Panc1 (cell line): ENCODE measurements at regions not wholly inside any gene's neighbourhood (a gene's known extent, or its start where the extent isn't known, plus 50 kb on each side); places are given as distances from the start of the nearest gene placed in this dataset.

Experiments used
- ATAC-seq: fragments of 200-7000 bp; cut with Tn5 transposase; 2 replicates; pipeline ENCODE4 v1.9.1; 2020; ENCODE audit warnings: mild to moderate bottlenecking, moderate library complexity
- BruUV-seq: library from RNA; stranded (reverse); fragments of 400-500 nt; replicated peaks from 2 replicates; lab custom pipeline; 2021; lab: Mats Ljungman, UMichigan
- CTCF ChIA-PET: fragments of 300-600 bp; sonication (Branson Sonifier 250); formaldehyde crosslinking; loops from one replicate; lab custom pipeline; 2022; ENCODE audit warnings: antibody characterized with exemption; lab: Charles Lee
- POLR2A ChIA-PET: fragments of 300-600 bp; sonication (Branson Sonifier 250); formaldehyde crosslinking; loops from one replicate; lab custom pipeline; 2022; ENCODE audit warnings: antibody characterized with exemption; lab: Charles Lee
- DNase-seq: peaks from one replicate; pipeline ENCODE4 v3.0.0-alpha.2; 2010; ENCODE audit warnings: low read depth, low spot score
- H3K27ac ChIP-seq: 2 replicates; pipeline ENCODE4 v1.5.1; 2011; ENCODE audit warnings: mild to moderate bottlenecking, low read length, inconsistent platforms
- H3K27me3 ChIP-seq: fragments of 200-500 bp; sonication (Bioruptor generic); 2 replicates; pipeline ENCODE4 v1.6.0; 2014; ENCODE audit warnings: low read length, inconsistent platforms; ENCODE audit not compliant: control insufficient read depth, insufficient read depth
- H3K36me3 ChIP-seq: fragments of 200-500 bp; sonication (Bioruptor generic); 2 replicates; pipeline ENCODE4 v1.5.1; 2014; ENCODE audit warnings: inconsistent platforms, mild to moderate bottlenecking, low read length, moderate library complexity; ENCODE audit not compliant: control insufficient read depth, insufficient read depth
- H3K4me1 ChIP-seq: 2 replicates; pipeline ENCODE4 v1.5.1; 2011; ENCODE audit warnings: inconsistent platforms, mild to moderate bottlenecking, low read length, moderate library complexity; ENCODE audit not compliant: control insufficient read depth, insufficient read depth
- H3K4me3 ChIP-seq, 2 experiments: 2 replicates each; pipeline ENCODE4 v1.5.1; 2011 to 2012; ENCODE audit warnings: low read depth in 2 of 2, low read length in 2 of 2, mild to moderate bottlenecking in 2 of 2, inconsistent platforms in 1 of 2, moderate library complexity in 1 of 2
- H3K9me3 ChIP-seq: fragments of 200-500 bp; sonication (Bioruptor generic); 2 replicates; pipeline ENCODE4 v1.5.1; 2014; ENCODE audit warnings: low read depth, mild to moderate bottlenecking, inconsistent platforms, low read length, moderate library complexity; ENCODE audit not compliant: control insufficient read depth, insufficient read depth
- CTCF ChIP-seq: fragments of 450-650 bp; IDR thresholded peaks from 2 replicates; pipeline ENCODE4 v1.5.1; 2017; ENCODE audit warnings: mild to moderate bottlenecking
- POLR2AphosphoS5 ChIP-seq: IDR thresholded peaks from 2 replicates; pipeline ENCODE4 v1.6.1; 2012; ENCODE audit warnings: mild to moderate bottlenecking, low read depth, low read length, moderate library complexity
- SIN3A ChIP-seq: IDR thresholded peaks from 2 replicates; pipeline ENCODE4 v1.6.1; 2012; ENCODE audit warnings: low read depth, mild to moderate bottlenecking, low read length, moderate library complexity, borderline replicate concordance; ENCODE audit not compliant: insufficient read depth
- TCF7L2 ChIP-seq: IDR thresholded peaks from 2 replicates; pipeline ENCODE4 v1.6.1; 2011; ENCODE audit warnings: mild to moderate bottlenecking, low read depth, low read length, inconsistent platforms
- in situ Hi-C: cut with HindIII; loops from 2 replicates; pipeline ENCODE4 v1.10.0; 2016; ENCODE audit warnings: low sequenced_read_pairs, low pct_unique_long_range_greater_than_20kb
- intact Hi-C: fragments of 100-400 bp; cut with micrococcal nuclease; formaldehyde crosslinking; loops from one replicate; pipeline ENCODE4 v1.10.0; 2022; ENCODE audit not compliant: unreplicated experiment
- TF ChIP-seq, protein P1 (sequence below), 2 experiments: IDR thresholded peaks; 2 replicates each; pipeline ENCODE4 v1.6.1; 2011 to 2012; ENCODE audit warnings: low read depth in 2 of 2, control low read depth in 1 of 2, low read length in 1 of 2, mild to moderate bottlenecking in 1 of 2, moderate library complexity in 1 of 2; ENCODE audit not compliant: insufficient read depth in 1 of 2

DNA sequence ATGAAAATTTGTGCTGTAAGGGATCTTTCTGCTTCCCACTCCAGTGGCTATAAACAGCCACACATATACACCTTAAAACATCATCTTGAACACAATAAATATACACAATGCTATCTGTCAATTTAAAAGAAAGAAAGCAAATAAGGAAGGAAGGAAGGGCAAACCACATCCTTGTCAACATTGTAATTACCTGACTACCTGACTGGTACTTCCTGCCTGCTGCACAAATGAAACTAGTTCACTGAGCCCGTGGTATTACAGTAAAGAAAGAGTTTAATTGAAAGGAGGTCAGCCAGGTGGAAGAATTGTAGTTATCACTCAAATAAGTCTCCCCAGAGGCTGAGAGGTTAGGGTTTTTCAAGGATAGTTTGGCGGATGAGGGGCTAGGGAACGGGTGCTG is 344.4 kb upstream of the ASIC2 start:
- CTCF ChIA-PET: no interaction called here
- Histone ChIP-seq H3K4me3 (no peak overlapping the region), H3K36me3 (no peaks in the 10 kb centered on the region), H3K9me3 (no peaks in the 10 kb centered on the region), H3K4me1 (no peaks in the 10 kb centered on the region), H3K27ac (no peak overlapping the region), H3K27me3 (peaks cover 12% of the 10 kb centered on the region)
- POLR2A ChIA-PET: no interaction called here
- no TSS peak for BruUV-seq
- TF ChIP-seq CTCF (no peak), SIN3A (no peak), POLR2AphosphoS5 (no peak), TCF7L2 (no peak)
- TF ChIP-seq, protein P1, sequence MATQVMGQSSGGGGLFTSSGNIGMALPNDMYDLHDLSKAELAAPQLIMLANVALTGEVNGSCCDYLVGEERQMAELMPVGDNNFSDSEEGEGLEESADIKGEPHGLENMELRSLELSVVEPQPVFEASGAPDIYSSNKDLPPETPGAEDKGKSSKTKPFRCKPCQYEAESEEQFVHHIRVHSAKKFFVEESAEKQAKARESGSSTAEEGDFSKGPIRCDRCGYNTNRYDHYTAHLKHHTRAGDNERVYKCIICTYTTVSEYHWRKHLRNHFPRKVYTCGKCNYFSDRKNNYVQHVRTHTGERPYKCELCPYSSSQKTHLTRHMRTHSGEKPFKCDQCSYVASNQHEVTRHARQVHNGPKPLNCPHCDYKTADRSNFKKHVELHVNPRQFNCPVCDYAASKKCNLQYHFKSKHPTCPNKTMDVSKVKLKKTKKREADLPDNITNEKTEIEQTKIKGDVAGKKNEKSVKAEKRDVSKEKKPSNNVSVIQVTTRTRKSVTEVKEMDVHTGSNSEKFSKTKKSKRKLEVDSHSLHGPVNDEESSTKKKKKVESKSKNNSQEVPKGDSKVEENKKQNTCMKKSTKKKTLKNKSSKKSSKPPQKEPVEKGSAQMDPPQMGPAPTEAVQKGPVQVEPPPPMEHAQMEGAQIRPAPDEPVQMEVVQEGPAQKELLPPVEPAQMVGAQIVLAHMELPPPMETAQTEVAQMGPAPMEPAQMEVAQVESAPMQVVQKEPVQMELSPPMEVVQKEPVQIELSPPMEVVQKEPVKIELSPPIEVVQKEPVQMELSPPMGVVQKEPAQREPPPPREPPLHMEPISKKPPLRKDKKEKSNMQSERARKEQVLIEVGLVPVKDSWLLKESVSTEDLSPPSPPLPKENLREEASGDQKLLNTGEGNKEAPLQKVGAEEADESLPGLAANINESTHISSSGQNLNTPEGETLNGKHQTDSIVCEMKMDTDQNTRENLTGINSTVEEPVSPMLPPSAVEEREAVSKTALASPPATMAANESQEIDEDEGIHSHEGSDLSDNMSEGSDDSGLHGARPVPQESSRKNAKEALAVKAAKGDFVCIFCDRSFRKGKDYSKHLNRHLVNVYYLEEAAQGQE (IDR thresholded peaks at IDR 0.05; ENCODE audit: insufficient read depth in 1 of 2, low read depth in 2 of 2, low read length in 1 of 2): no peak
- in situ Hi-C loops (no loop called here), intact Hi-C loops (no loop called here)
- no peak for DNase-seq
- ATAC-seq: no peak

GRCh38 chr17:33639103-33639880 is 346.2 kb upstream of the ASIC2 start:
- TF ChIP-seq TCF7L2: no peak
- TF ChIP-seq POLR2AphosphoS5: no peak
- TF ChIP-seq CTCF: no peak
- TF ChIP-seq SIN3A: no peak
- TF ChIP-seq, protein P1 (IDR thresholded peaks at IDR 0.05; ENCODE audit: insufficient read depth in 1 of 2, low read depth in 2 of 2, low read length in 1 of 2): no peak
- ATAC-seq: no peak
- ChIA-PET CTCF (no interaction called here), POLR2A (no interaction called here)
- intact Hi-C loops: no loop called here
- Histone ChIP-seq H3K4me3 (no peak overlapping the region), H3K36me3 (no peaks in the 10 kb centered on the region), H3K27me3 (peaks cover 19% of the 10 kb centered on the region), H3K4me1 (no peaks in the 10 kb centered on the region), H3K9me3 (no peaks in the 10 kb centered on the region), H3K27ac (no peak overlapping the region)
- in situ Hi-C loops: no loop called here
- no TSS peak for BruUV-seq
- no peak for DNase-seq
